Testis (tissue), 2 donors: ENCODE measurements at regions not wholly inside any gene's neighbourhood (a gene's known extent, or its start where the extent isn't known, plus 50 kb on each side); places are given as distances from the start of the nearest gene placed in this dataset.
"Not testable (repeated sequence)": the region's sequence is repeated elsewhere in the genome, so short reads cannot be mapped to it uniquely, and the experiment has no call there.

Experiments
- CTCF ChIP-seq, 3 experiments: fragments of 450-650 bp in 2 of 3; fragments of 200-600 bp in 1 of 3; sonication (generic) in 1 of 3; IDR thresholded peaks; one replicate each; pipeline ENCODE4 v1.5.1; 2016 to 2019; ENCODE audit warnings: antibody characterized with exemption in 3 of 3, mild to moderate bottlenecking in 2 of 3, moderate library complexity in 1 of 3
- POLR2A ChIP-seq: fragments of 450-650 bp; IDR thresholded peaks from one replicate; pipeline ENCODE4 v1.6.1; 2017; ENCODE audit warnings: antibody characterized with exemption, mild to moderate bottlenecking, moderate library complexity

- TF ChIP-seq CTCF (IDR thresholded peaks at IDR 0.05); POLR2A: not testable (repeated sequence)
These were observed 793.0 kb upstream of the TPTE start for GRCh38 chr21:9728219-9728992.
